Limb (tissue), 2 donors: ENCODE measurements at regions not wholly inside any gene's neighbourhood (a gene's known extent, or its start where the extent isn't known, plus 50 kb on each side); places are given as distances from the start of the nearest gene placed in this dataset.

Source experiments
- DNase-seq, 2 donors: peaks; one replicate each; pipeline ENCODE4 v3.0.0-alpha.2; 2016; ENCODE audit errors: extremely low spot score in 2 of 2

GRCh38 chr10:126847666-126848065 is 57.6 kb upstream of the DOCK1 start:
- DNase-seq: no peak

GRCh38 chr10:126849646-126850045 is 55.6 kb upstream of the DOCK1 start:
- no peak for DNase-seq

GRCh38 chr10:126851414-126852108 is 53.7 kb upstream of the DOCK1 start:
- no peak for DNase-seq

GRCh38 chr10:126854726-126855495 is 50.3 kb upstream of the DOCK1 start:
- DNase-seq: no peak
